ENCODE measurements at regions not wholly inside any gene's neighbourhood (a gene's known extent, or its start where the extent isn't known, plus 50 kb on each side); places are given as distances from the start of the nearest gene placed in this dataset.

DNA sequence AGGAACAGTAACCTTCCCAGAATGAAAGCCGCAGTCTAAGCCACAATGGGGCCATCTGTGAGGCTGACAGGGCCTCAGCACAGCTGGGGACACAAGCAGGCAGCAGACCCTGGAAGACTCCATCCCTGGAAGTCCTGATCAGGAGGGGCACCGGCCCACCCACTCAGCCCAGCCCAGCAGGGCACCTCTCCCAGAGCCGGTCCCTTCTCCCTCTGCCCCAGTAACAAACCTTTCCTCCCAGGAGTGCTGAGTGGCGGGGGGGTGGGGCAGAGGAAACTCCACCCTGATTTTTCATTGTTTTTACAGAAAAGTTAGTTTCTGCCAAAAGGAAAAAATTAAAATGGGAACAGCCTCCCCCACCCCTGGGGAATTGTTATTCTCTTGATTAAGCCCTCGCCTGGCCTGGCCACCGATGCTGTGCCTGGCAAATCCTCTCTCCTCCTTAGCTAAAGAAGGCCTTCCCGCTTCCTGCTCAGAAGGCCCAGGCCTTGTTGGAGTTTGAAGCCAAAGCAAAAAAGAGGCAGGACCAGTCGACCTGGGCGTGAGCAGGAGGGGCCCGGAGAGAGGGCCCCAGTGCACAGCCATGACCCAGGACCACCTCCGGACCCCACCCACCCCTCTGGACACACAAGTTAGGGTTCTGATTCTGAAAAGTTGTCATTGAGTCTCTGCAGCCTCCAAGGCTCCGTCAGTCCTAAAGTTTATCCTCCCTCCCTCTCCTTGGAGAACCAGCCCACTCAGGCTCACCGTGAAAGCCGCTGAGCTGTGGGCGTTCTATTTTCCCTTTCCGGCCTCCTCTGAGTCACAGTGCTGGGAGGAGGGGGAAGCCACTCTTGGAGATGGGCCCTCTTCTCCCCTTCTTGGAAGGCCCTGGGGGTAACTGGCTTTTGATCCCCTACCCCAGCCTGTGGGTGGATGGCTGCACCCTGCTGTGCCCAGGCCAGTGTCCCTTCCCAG, 128.4 kb upstream of the TNRC6C start:
- DNase-seq (ENCODE audit: low read depth, low spot score): peak; percentile 27
- TF ChIP-seq, protein P1, sequence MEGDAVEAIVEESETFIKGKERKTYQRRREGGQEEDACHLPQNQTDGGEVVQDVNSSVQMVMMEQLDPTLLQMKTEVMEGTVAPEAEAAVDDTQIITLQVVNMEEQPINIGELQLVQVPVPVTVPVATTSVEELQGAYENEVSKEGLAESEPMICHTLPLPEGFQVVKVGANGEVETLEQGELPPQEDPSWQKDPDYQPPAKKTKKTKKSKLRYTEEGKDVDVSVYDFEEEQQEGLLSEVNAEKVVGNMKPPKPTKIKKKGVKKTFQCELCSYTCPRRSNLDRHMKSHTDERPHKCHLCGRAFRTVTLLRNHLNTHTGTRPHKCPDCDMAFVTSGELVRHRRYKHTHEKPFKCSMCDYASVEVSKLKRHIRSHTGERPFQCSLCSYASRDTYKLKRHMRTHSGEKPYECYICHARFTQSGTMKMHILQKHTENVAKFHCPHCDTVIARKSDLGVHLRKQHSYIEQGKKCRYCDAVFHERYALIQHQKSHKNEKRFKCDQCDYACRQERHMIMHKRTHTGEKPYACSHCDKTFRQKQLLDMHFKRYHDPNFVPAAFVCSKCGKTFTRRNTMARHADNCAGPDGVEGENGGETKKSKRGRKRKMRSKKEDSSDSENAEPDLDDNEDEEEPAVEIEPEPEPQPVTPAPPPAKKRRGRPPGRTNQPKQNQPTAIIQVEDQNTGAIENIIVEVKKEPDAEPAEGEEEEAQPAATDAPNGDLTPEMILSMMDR (IDR thresholded peaks at IDR 0.05; ENCODE audit: low read depth, low read length): no peak
- Histone ChIP-seq H3K4me3 (ENCODE audit: low read depth, low read length) (no peak overlapping the region), H3K9me3 (ENCODE audit: control insufficient read depth, insufficient read depth, low read length) (peaks cover 5% of the 10 kb centered on the region), H3K27ac (ENCODE audit: low read depth, low read length) (peak overlapping the region; percentile 57), H3K27me3 (ENCODE audit: control insufficient read depth, insufficient read depth, low read length) (peaks cover 15% of the 10 kb centered on the region)
- ChIA-PET POLR2A (interaction anchor here (0.6 to 0.9 kb wide), 2 partner anchors 128 to 841 kb away, joined by 3 to 4 read pairs; no protein-coding TSS in a partner anchor), CTCF (no interaction called here)

DNA sequence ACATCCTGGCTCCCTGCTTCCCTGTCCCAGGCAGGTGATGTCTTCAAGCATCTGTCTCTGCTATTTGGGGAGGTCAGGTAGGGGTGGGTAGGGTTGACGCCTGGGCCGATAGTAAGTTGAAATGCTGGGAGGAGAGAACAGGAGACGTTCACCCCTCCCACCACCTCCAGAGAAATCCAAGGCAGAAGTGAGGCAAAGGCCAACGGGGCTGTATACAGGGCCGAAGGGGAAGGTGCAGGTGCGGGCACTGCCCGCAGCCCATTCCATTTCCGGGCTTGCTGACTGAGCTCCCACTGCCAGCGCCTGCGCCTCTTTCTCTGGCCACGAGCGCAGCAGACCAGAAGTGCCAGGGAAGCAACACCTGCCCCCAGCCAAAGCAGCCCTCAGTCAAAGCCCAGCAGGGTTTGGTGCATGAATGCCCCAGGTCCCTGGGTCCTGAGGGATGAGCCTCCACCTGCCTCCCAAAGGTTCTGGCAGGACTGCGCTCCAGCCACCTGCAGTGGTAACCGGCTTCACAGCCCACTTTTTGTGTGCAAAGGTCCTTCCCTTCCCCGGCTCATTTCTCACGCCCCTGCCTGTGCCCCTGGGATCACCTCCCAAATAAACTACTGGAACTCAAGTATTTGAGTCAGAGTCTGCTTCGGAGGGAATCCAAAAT, 127.6 kb upstream of the TNRC6C start:
- peaks cover 7% of the 10 kb centered on the region for H3K27me3 ChIP-seq (ENCODE audit: control insufficient read depth, insufficient read depth, low read length)
- H3K4me3 ChIP-seq (ENCODE audit: low read depth, low read length): no peak overlapping the region
- no peak for DNase-seq (ENCODE audit: low read depth, low spot score)
- H3K9me3 ChIP-seq (ENCODE audit: control insufficient read depth, insufficient read depth, low read length): peaks cover 5% of the 10 kb centered on the region
- CTCF ChIA-PET: no interaction called here
- TF ChIP-seq, protein P1 (IDR thresholded peaks at IDR 0.05; ENCODE audit: low read depth, low read length): no peak
- POLR2A ChIA-PET: interaction anchor here (0.6 kb wide), 1 partner anchor 842 kb away, joined by 4 read pairs; no protein-coding TSS in a partner anchor
- peak overlapping the region; percentile 57 for H3K27ac ChIP-seq (ENCODE audit: low read depth, low read length)

DNA sequence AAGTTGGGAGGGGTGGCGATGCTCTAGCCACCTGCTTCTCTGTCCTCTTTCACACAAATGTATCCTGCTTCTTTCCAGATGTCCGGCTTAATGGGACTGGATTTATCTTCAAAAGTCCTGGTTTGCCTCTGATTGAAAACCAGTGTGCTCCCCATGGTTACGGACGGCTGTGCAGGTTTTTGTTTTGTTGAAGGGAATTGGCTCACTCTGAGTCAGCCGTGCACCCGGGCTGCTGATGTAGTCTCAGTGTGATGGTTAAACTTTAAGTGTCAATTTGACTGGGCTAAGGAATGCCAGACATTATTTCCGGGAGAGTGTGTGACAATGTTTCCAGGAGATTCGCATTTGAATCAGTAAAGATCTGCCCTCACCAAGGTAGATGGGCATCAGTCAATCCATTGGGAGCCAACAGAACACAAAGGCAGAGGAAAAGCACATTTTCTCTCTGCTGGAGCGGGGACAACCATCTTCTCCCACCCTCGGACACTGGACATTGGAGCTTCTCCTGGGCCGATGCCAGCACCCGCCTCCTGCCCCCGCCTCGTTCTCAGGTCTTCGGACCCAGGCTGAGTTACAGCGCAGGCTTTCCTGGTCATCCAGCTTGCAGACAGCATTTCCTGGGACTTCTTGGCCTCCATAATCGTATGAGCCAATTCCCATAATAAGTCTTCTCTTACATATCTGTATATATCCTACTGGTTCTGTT, 126.9 kb upstream of the TNRC6C start:
- Histone ChIP-seq H3K4me3 (ENCODE audit: low read depth, low read length) (no peak overlapping the region), H3K27ac (ENCODE audit: low read depth, low read length) (peak overlapping the region; percentile 57), H3K9me3 (ENCODE audit: control insufficient read depth, insufficient read depth, low read length) (peaks cover 5% of the 10 kb centered on the region), H3K27me3 (ENCODE audit: control insufficient read depth, insufficient read depth, low read length) (peaks cover 5% of the 10 kb centered on the region)
- DNase-seq (ENCODE audit: low read depth, low spot score): peak; percentile 20
- POLR2A ChIA-PET: no interaction called here
- CTCF ChIA-PET: no interaction called here
- TF ChIP-seq, protein P1 (IDR thresholded peaks at IDR 0.05; ENCODE audit: low read depth, low read length): no peak

DNA sequence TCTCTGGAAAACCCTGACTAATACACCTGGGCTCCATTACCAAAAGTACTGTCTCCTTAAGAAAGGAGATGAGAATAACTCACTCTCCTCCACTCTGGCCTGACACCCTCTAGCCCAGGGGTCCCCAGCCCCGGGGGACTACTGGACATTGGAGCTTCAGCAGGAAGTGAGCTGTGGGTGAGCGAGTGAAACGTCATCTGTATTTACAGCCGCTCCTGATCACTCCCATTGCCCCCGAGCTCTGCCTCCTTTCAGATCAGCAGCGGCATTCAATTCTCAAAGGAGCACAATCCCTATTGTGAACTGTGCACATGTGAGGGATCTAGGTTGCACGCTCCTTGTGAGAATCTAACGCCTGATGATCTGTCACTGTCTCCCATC, 126.3 kb upstream of the TNRC6C start:
- H3K27ac ChIP-seq (ENCODE audit: low read depth, low read length): no peak overlapping the region
- ChIA-PET CTCF (no interaction called here), POLR2A (no interaction called here)
- peaks cover 5% of the 10 kb centered on the region for H3K9me3 ChIP-seq (ENCODE audit: control insufficient read depth, insufficient read depth, low read length)
- no peak for DNase-seq (ENCODE audit: low read depth, low spot score)
- peaks cover 2% of the 10 kb centered on the region for H3K27me3 ChIP-seq (ENCODE audit: control insufficient read depth, insufficient read depth, low read length)
- TF ChIP-seq, protein P1 (IDR thresholded peaks at IDR 0.05; ENCODE audit: low read depth, low read length): no peak
- H3K4me3 ChIP-seq (ENCODE audit: low read depth, low read length): no peak overlapping the region
